Omental fat pad (tissue), 3 donors: ENCODE measurements at regions not wholly inside any gene's neighbourhood (a gene's known extent, or its start where the extent isn't known, plus 50 kb on each side); places are given as distances from the start of the nearest gene placed in this dataset.

Experiments used
- ATAC-seq: fragments of 150-250 bp; one replicate; pipeline ENCODE4 v1.9.1; 2016; ENCODE audit warnings: mild to moderate bottlenecking, moderate library complexity; ENCODE audit not compliant: low FRiP score
- DNase-seq: peaks from one replicate; pipeline ENCODE4 v3.0.0-alpha.2; 2019; ENCODE audit warnings: low spot score
- CTCF ChIP-seq, 3 donors: fragments of 450-650 bp; IDR thresholded peaks; one replicate each; pipeline ENCODE4 v1.5.1; 2016 to 2017; ENCODE audit warnings: antibody characterized with exemption in 3 of 3, mild to moderate bottlenecking in 3 of 3, moderate library complexity in 2 of 3

GRCh38 chr15:85980946-85981345 is 98.7 kb upstream of the AGBL1 start:
- DNase-seq = no peak
- no peak for ATAC-seq
- TF ChIP-seq CTCF (IDR thresholded peaks at IDR 0.05) = no peak

DNA sequence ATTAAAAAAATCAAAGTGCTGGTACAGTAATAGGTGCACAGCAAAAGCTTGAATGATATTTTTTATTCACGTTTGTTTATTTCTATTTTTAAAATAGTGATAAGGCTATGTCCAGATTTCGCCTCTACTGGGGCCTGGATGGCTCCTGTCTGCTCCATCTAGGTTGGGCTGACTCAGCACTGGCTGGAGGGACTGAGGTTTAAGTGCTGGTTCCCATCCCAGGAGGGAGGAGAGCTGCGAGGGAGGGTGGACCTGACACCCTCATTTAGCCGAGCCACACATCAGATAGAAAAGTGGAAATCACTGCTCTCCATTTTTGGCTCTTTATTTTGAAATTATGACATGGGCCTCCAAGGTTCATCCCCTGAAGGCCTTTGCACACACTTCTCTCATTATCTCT is 95.4 kb upstream of the AGBL1 start:
- ATAC-seq (no peak), DNase-seq (no peak)
- TF ChIP-seq CTCF (IDR thresholded peaks at IDR 0.05) = no peak

GRCh38 chr15:85986116-85986515 is 93.6 kb upstream of the AGBL1 start:
- no peak for TF ChIP-seq CTCF (IDR thresholded peaks at IDR 0.05)
- ATAC-seq (no peak), DNase-seq (no peak)

DNA sequence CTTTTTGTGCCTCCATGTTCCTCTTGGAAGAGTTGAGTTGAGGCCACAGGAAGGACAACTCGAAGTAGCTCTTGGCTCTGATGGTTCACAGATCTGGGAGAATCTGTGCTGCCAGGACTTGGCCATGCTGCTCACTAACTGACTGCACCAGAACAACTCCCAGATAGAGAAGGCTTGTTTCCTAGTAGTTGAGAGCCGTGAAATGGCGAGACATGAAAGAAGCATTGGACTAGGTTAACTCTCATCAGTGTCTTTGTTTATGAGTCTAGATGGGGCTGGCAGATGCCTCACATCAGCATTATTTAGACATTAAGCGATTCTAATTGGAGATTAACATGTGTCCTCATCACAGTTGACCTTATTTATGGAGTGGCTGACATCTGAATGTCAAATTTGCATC is 92.9 kb upstream of the AGBL1 start:
- no peak for ATAC-seq
- DNase-seq = no peak
- no peak for TF ChIP-seq CTCF (IDR thresholded peaks at IDR 0.05)

GRCh38 chr15:85988741-85989140 is 90.9 kb upstream of the AGBL1 start:
- ATAC-seq = no peak
- DNase-seq = no peak
- no peak for TF ChIP-seq CTCF (IDR thresholded peaks at IDR 0.05)

DNA sequence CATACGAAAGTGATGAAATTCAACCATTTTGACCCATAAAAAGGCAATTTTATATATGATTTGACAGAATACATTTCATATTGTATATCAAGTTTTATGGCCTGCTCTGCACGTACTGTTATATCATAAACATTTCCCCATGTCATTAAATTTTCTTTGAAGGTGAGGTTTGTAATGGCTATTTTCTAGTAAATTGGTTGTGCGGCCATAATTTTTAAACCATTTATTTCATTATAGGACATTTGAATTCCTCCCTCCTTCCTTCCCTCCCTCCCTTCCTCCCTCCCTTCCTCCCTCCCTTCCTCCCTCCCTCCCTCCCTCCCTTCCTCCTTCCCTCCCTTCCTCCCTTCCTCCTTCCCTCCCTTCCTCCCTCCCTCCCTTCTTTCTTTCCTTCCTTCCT is 87.4 kb upstream of the AGBL1 start:
- DNase-seq (no peak), ATAC-seq (no peak)
- no peak for TF ChIP-seq CTCF (IDR thresholded peaks at IDR 0.05)

DNA sequence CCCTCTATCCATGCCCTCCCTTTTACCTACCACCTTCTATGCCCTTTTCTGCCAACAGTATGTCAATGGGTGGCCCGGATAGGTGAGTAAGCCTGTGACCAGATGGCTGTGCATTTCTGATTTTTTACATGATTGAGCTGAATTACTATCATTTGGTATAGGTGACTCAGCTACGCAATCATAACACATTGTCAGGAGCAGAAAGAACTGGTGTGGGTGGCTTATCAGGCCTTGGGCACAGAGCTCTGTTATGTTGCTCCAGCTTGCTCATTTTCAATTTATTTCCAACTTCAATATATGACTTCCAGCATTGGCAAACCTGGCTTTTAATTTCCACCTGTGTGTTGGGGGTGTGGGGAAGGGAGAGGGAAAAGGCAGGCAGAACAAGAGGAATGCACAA is 86.6 kb upstream of the AGBL1 start:
- TF ChIP-seq CTCF (IDR thresholded peaks at IDR 0.05) = no peak
- DNase-seq (no peak), ATAC-seq (no peak)
